Embryonic facial prominence (tissue), 1 donor: ENCODE measurements at regions not wholly inside any gene's neighbourhood (a gene's known extent, or its start where the extent isn't known, plus 50 kb on each side); places are given as distances from the start of the nearest gene placed in this dataset.

ENCODE experiments used
- DNase-seq: peaks from one replicate; pipeline ENCODE4 v3.0.0-alpha.2; 2016; ENCODE audit errors: extremely low spot score

DNA sequence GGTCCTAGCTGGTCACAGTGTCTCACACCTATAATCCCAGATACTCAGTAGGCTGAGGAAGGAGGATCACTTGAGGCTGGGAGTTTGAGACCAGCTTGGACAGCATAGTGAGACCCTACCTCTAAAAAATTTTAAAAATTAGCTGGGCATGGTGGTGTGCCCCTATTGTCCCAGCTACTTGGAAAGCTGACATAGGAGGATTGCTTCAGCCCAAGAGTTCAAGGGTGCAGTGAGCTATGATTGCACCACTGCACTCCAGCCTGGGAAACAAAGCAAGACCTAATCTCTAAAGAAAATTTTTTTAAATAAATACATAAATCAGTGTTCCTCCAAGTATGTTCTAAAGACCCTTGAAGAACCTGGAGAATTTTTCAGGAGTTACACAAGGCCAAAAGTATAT lies 50.6 kb upstream of the GNAO1 start:
- DNase-seq, result no peak

DNA sequence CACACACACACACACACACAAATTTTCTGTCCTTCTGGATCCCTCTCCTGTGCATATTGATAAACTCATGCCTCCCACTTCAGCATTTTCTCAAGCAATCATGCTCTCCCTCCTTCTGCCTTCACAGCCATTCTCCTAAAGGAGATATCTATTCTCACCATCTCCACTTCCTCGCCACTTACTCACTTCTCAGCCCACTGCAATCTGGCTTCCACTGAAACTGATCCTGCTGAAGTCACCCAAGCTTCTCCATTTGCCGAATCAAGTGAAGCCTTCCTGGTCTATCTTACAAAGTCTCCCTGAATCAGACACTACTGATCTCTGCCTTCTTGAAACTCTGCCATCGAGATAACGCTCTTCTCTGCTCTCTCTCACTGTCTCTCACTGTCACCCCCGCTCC lies 54.0 kb upstream of the GNAO1 start:
- no peak for DNase-seq

GRCh38 chr16:56136256-56136655 lies 55.0 kb upstream of the GNAO1 start:
- DNase-seq, result no peak

GRCh38 chr16:56134790-56135189 lies 56.5 kb upstream of the GNAO1 start:
- DNase-seq, result no peak

DNA sequence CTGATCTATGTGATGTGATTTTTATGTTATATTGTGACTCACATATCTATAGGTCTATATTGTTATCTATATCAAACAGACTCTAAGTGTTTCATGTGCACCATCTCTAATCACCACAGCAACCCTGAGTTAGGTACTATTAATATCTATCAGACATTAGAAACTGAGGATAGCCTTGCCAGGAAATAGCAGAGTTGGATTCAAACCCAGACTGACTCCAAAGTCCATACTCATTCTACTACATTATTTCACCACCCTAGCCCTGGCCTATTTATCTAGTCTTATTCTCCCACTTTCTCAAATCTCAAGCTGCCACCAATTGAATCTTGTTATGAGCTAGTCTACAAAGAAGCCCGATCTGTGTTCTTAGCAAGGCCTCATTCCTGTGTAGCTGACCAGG lies 65.4 kb upstream of the GNAO1 start:
- DNase-seq, result no peak

GRCh38 chr16:56122251-56122650 lies 69.0 kb upstream of the GNAO1 start:
- no peak for DNase-seq

- DNase-seq, result no peak
Observed at GRCh38 chr16:56121156-56121500, 70.2 kb upstream of the GNAO1 start.

DNA sequence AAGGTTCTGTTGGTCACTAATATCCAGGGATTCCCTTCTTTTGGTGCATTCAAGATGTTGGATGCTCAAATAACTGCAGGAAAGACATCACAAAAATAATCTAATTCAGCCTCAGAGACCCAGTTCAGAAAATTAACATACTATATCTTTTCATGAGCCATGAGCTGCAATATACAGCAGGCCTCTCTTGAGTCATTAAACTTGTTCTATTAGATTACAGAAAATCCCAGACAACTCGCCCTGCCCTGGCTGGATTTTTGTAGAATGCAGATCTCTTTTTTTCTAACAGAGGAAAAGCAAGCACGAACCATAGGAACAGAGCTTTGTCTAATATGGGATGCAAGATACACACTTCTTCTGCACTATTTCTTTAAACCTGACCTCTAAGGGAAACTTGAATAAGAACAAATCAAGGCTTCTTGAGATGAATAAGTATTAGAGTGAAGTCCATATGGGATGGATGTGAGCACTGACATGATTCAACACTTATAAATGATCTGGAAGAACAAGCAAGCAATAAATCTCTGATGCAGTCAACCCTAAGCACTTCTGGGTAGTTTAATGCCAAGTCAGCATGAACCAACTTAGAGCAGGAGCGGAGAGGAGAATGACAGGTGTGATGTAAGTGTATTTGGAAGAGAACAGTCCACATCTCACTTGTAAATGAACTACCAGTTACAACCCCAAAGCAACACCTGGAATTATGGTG lies 70.7 kb upstream of the GNAO1 start:
- no peak for DNase-seq

GRCh38 chr16:56119133-56119532 lies 72.2 kb upstream of the GNAO1 start:
- DNase-seq, result no peak

DNA sequence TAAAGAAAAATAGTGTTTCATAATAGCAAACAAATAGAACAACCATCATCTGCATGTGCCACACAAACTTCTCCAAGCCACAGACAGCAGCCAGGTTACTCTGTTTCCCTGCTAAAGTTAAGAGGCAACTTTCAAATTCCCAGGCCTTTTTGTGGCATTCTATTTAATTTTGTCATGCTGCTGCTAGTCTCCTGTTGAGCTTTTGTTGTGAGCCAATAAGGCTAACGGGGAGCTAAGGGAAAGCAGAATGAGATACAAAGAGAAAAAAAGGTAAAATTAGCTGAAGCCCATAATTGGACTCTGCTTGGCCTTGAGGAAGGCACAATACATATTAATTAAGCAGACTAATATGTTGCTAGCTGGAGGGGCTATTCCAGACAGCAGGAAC lies 74.7 kb upstream of the GNAO1 start:
- no peak for DNase-seq

- no peak for DNase-seq
Observed at GRCh38 chr16:56115817-56116576, 75.3 kb upstream of the GNAO1 start.

- no peak for DNase-seq
Observed at GRCh38 chr16:56113223-56113622, 78.1 kb upstream of the GNAO1 start.

DNA sequence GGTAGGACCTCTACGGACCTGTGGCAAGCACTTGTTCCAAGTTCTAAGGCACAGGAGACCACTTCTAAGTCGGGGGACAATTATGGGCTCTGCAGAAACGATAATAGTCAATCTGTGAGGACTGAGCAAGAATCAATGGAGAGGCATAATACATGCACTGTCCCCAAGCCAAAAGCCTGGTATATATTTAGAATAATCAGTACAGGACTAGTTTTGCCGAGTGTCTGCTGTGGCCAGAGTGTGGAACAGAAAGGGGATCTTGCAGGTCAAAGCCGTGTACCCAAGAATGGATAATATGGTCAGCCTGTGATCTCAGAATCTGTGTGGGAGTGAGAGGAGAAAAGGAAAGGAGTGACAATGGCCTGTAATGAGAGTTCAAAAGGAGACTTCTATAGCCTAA lies 80.2 kb upstream of the GNAO1 start:
- no peak for DNase-seq

GRCh38 chr16:56109994-56110393 lies 81.3 kb upstream of the GNAO1 start:
- DNase-seq, result no peak

- DNase-seq, result no peak
Observed at GRCh38 chr16:56109205-56109604, 82.1 kb upstream of the GNAO1 start.

GRCh38 chr16:56108724-56109123 lies 82.6 kb upstream of the GNAO1 start:
- DNase-seq, result no peak

GRCh38 chr16:56108056-56108471 lies 83.2 kb upstream of the GNAO1 start:
- DNase-seq, result no peak

DNA sequence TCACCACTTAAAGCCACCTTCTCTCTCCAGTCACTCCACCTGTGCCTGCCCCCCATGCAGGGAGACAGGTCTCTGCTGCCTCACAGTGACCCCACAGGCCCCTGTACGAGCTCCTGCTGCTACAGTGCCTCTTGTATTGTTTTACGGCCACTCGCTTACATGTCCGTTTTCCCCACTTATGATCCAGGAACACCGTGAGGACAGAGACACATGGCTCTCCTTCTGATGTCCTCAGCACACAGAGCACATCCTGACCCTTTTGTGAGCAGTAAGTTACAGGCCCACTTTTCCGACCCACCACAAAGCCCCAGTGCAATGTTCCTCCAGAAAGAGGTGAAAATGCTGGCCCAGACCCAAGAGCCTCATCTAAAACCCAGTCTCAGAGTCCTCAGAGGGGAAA lies 84.8 kb upstream of the GNAO1 start:
- no peak for DNase-seq

DNA sequence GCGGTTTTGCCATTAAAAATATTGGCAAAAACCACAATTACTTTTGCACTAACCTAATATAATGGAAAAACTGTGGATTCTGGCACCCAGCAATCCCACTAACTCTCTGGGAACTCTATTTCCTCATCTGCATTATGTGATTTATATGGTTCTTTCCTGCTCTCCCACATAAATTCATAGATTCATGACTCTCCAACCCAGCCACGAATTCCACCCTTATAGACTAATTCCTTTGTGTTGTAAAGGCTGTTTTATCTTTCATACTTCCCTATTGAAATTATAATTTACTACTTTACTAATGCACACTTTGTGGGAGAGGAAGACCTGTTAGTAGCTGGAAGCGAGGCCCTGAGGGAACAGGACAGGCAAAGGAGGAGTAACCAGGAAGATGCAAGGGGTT lies 88.4 kb upstream of the GNAO1 start:
- no peak for DNase-seq

DNA sequence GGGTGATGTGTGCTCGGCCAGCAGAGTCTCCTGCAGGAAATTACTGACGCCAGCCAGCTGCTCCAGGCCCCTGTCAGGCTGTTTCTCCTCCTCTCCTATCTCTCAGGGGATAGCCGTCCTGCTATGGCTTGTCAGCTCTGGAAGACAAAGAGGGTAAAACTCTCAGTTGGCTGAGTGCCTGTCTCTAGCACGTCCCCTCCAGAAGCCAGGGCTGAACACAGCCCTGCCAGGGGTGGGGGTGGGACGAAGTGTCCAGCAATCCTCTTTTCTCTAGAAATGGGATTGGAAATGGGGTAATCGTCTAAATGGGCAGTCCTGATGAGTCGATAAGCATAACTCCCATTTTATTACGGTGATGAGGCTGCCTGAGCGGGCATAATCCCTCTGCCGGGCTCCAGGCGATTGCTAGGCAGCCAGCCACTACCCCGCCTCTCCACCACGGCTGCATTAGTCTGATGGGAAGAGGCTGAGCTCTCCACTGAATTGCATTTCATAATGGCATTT lies 89.1 kb upstream of the GNAO1 start:
- DNase-seq, result no peak

GRCh38 chr16:56101480-56101879 lies 89.8 kb upstream of the GNAO1 start:
- no peak for DNase-seq

DNA sequence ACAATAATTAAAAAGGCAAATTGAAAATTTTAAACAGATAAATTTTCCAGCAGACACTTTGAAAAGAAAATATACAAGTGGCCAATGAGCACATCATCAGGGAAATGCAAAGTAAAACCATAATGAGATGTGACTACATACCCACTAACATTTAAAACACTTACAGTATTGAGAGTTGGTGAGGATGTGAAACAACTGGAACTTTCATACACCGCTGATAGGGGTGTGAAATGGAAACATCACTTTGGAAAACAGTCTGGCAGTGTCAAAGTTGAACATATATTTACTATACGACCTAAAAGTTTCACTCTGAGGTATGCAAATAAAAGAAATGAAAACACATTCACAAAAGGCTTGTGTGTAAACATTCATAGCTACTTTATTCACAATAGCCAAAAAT lies 94.0 kb upstream of the GNAO1 start:
- no peak for DNase-seq

- DNase-seq, result no peak
Observed at GRCh38 chr16:56094231-56094630, 97.1 kb upstream of the GNAO1 start.

DNA sequence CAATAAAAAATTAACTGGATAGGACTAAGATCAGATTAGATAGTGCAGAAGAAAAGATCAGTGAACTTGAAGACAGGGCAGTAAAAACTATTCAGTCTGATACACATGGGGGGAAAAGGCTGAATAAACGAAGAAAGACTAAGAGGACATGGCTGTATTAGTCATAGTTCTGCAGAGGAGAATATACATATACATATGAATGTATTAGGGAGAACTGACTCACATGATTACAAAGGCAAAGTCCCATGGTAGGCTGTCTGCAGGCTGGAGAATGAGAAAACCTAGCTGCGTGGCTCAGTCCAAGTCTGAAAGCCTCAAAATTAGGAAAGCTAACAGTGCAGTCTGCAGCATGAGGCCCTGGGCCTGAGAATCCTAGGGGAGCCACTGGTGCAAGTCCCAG lies 98.2 kb upstream of the GNAO1 start:
- no peak for DNase-seq
